ENCODE measurements at regions not wholly inside any gene's neighbourhood (a gene's known extent, or its start where the extent isn't known, plus 50 kb on each side); places are given as distances from the start of the nearest gene placed in this dataset.

- DNase-seq (ENCODE audit: low read depth), result no peak
These were observed 426.2 kb upstream of the EEF2KMT start for GRCh38 chr16:5523829-5524228.

- DNase-seq (ENCODE audit: low read depth), result no peak
These were observed 418.5 kb upstream of the EEF2KMT start for GRCh38 chr16:5516115-5516514.

GRCh38 chr16:5512014-5512413, 414.4 kb upstream of the EEF2KMT start:
- no peak for DNase-seq (ENCODE audit: low read depth)

GRCh38 chr16:5510819-5511370, 413.3 kb upstream of the EEF2KMT start:
- DNase-seq (ENCODE audit: low read depth), result no peak

- DNase-seq (ENCODE audit: low read depth), result no peak
These were observed 412.2 kb upstream of the EEF2KMT start for GRCh38 chr16:5509794-5510193.

- no peak for DNase-seq (ENCODE audit: low read depth)
These were observed 411.7 kb upstream of the EEF2KMT start for GRCh38 chr16:5509336-5509735.

GRCh38 chr16:5508371-5508770, 410.8 kb upstream of the EEF2KMT start:
- no peak for DNase-seq (ENCODE audit: low read depth)

GRCh38 chr16:5506021-5506420, 408.4 kb upstream of the EEF2KMT start:
- no peak for DNase-seq (ENCODE audit: low read depth)

- no peak for DNase-seq (ENCODE audit: low read depth)
These were observed 407.7 kb upstream of the EEF2KMT start for GRCh38 chr16:5505091-5505887.

- no peak for DNase-seq (ENCODE audit: low read depth)
These were observed 406.6 kb upstream of the EEF2KMT start for GRCh38 chr16:5504064-5504781.

- no peak for DNase-seq (ENCODE audit: low read depth)
These were observed 405.3 kb upstream of the EEF2KMT start for GRCh38 chr16:5502944-5503343.

- no peak for DNase-seq (ENCODE audit: low read depth)
These were observed 404.9 kb upstream of the EEF2KMT start for GRCh38 chr16:5502467-5502869.

- DNase-seq (ENCODE audit: low read depth), result no peak
These were observed 402.9 kb upstream of the EEF2KMT start for GRCh38 chr16:5500526-5500925.

GRCh38 chr16:5498562-5498961, 401.0 kb upstream of the EEF2KMT start:
- DNase-seq (ENCODE audit: low read depth), result no peak

GRCh38 chr16:5496013-5496412, 398.4 kb upstream of the EEF2KMT start:
- DNase-seq (ENCODE audit: low read depth), result no peak

GRCh38 chr16:5490499-5490898, 392.9 kb upstream of the EEF2KMT start:
- DNase-seq (ENCODE audit: low read depth), result no peak

GRCh38 chr16:5488581-5488980, 391.0 kb upstream of the EEF2KMT start:
- no peak for DNase-seq (ENCODE audit: low read depth)

GRCh38 chr16:5487728-5488127, 390.1 kb upstream of the EEF2KMT start:
- no peak for DNase-seq (ENCODE audit: low read depth)

- no peak for DNase-seq (ENCODE audit: low read depth)
These were observed 384.7 kb upstream of the EEF2KMT start for GRCh38 chr16:5482256-5482655.

GRCh38 chr16:5480431-5481195, 383.0 kb upstream of the EEF2KMT start:
- DNase-seq (ENCODE audit: low read depth), result no peak

- no peak for DNase-seq (ENCODE audit: low read depth)
These were observed 382.3 kb upstream of the EEF2KMT start for GRCh38 chr16:5479926-5480325.

- DNase-seq (ENCODE audit: low read depth), result no peak
These were observed 380.4 kb upstream of the EEF2KMT start for GRCh38 chr16:5478036-5478435.

GRCh38 chr16:5477251-5477650, 379.7 kb upstream of the EEF2KMT start:
- no peak for DNase-seq (ENCODE audit: low read depth)

Data from GM04504 (cell line).